Neuronal stem cell (in vitro differentiated cells): ENCODE measurements at regions not wholly inside any gene's neighbourhood (a gene's known extent, or its start where the extent isn't known, plus 50 kb on each side); places are given as distances from the start of the nearest gene placed in this dataset.

Source experiments
- DNase-seq: peaks from one replicate; pipeline ENCODE4 v3.0.0-alpha.2; 2013; ENCODE audit warnings: low spot score
- H2AFZ ChIP-seq: one replicate; pipeline ENCODE4 v1.6.1; 2013; ENCODE audit warnings: mild to moderate bottlenecking, low read length, inconsistent platforms
- H2AK5ac ChIP-seq: 2 replicates; pipeline ENCODE4 v1.6.1; 2013; ENCODE audit warnings: low read depth, mild to moderate bottlenecking, inconsistent platforms, low read length, moderate library complexity, mixed read lengths
- H2BK120ac ChIP-seq: 2 replicates; pipeline ENCODE4 v1.6.1; 2013; ENCODE audit warnings: low read depth, mild to moderate bottlenecking, inconsistent platforms, low read length, moderate library complexity, mixed read lengths
- H2BK12ac ChIP-seq: one replicate; pipeline ENCODE4 v1.6.1; 2013; ENCODE audit warnings: low read length, inconsistent platforms
- H2BK15ac ChIP-seq: 2 replicates; pipeline ENCODE4 v1.6.1; 2013; ENCODE audit warnings: mild to moderate bottlenecking, low read length, inconsistent platforms, mixed read lengths
- H2BK5ac ChIP-seq: one replicate; pipeline ENCODE4 v1.6.1; 2013; ENCODE audit warnings: inconsistent platforms, mild to moderate bottlenecking, low read length, moderate library complexity
- H3K14ac ChIP-seq: one replicate; pipeline ENCODE4 v1.6.1; 2013; ENCODE audit warnings: low read length, inconsistent platforms
- H3K18ac ChIP-seq: 2 replicates; pipeline ENCODE4 v1.6.1; 2013; ENCODE audit warnings: low read length, inconsistent platforms
- H3K23ac ChIP-seq: 2 replicates; pipeline ENCODE4 v1.6.1; 2013; ENCODE audit warnings: low read depth, mild to moderate bottlenecking, mixed read lengths, low read length, inconsistent platforms; ENCODE audit not compliant: poor library complexity
- H3K27ac ChIP-seq: replicated peaks from 3 replicates; pipeline ENCODE4 v1.5.1; 2013; ENCODE audit warnings: low read length, inconsistent platforms
- H3K27me3 ChIP-seq, 3 experiments: 2 replicates each; pipeline ENCODE4 v1.6.1; 2013; ENCODE audit warnings: low read length in 3 of 3, mild to moderate bottlenecking in 2 of 3, inconsistent platforms in 1 of 3, low read depth in 1 of 3, mixed read lengths in 1 of 3, moderate library complexity in 1 of 3; ENCODE audit not compliant: control insufficient read depth in 3 of 3, insufficient read depth in 3 of 3
- H3K36me3 ChIP-seq, 2 donors: replicated peaks in 1 of 2; 2 replicates each; pipeline ENCODE4 v1.6.1; 2013; ENCODE audit warnings: low read length in 2 of 2; ENCODE audit not compliant: control insufficient read depth in 2 of 2, insufficient read depth in 2 of 2
- H3K4ac ChIP-seq: 2 replicates; pipeline ENCODE4 v1.6.1; 2013; ENCODE audit warnings: inconsistent platforms, mild to moderate bottlenecking, low read length, moderate library complexity
- H3K4me1 ChIP-seq, 2 donors: 1 replicate in 1 of 2; 2 replicates in 1 of 2; pipeline ENCODE4 v1.6.1; 2013; ENCODE audit warnings: low read length in 2 of 2, low read depth in 1 of 2; ENCODE audit not compliant: control insufficient read depth in 2 of 2, insufficient read depth in 1 of 2
- H3K4me2 ChIP-seq: one replicate; pipeline ENCODE4 v1.6.1; 2013; ENCODE audit warnings: mild to moderate bottlenecking, low read length, inconsistent platforms; ENCODE audit not compliant: insufficient read depth, poor library complexity, severe bottlenecking
- H3K4me3 ChIP-seq, 2 donors: 2 replicates each; pipeline ENCODE4 v1.5.1; 2013; ENCODE audit warnings: low read length in 2 of 2, mild to moderate bottlenecking in 2 of 2, inconsistent platforms in 1 of 2, moderate library complexity in 1 of 2
- H3K79me1 ChIP-seq: one replicate; pipeline ENCODE4 v1.6.1; 2013; ENCODE audit warnings: low read depth, mild to moderate bottlenecking, inconsistent platforms, low read length, moderate library complexity
- H3K9ac ChIP-seq: one replicate; pipeline ENCODE4 v1.6.1; 2013; ENCODE audit warnings: mild to moderate bottlenecking, low read depth, low read length, inconsistent platforms; ENCODE audit not compliant: poor library complexity
- H3K9me3 ChIP-seq, 2 donors: replicated peaks in 1 of 2; 2 replicates each; pipeline versions ENCODE3 to v1.6.1; 2013; ENCODE audit warnings: low read length in 2 of 2, mild to moderate bottlenecking in 2 of 2, inconsistent platforms in 1 of 2, low read depth in 1 of 2, mixed read lengths in 1 of 2, moderate library complexity in 1 of 2; ENCODE audit not compliant: control insufficient read depth in 2 of 2, insufficient read depth in 1 of 2
- H4K8ac ChIP-seq: one replicate; pipeline ENCODE4 v1.6.1; 2013; ENCODE audit warnings: low read depth, mild to moderate bottlenecking, inconsistent platforms, low read length, moderate library complexity
- H4K91ac ChIP-seq: one replicate; pipeline ENCODE4 v1.6.1; 2013; ENCODE audit warnings: low read length, low read depth, mild to moderate bottlenecking, inconsistent platforms; ENCODE audit not compliant: poor library complexity
- WGBS, 2 donors: extraction: QIAGEN DNeasy Blood & Tissue Kit; methylation state at CpG; one replicate each; pipeline ENCODE4 v1.1.7; 2013; ENCODE audit warnings: missing lambda C conversion rate in 2 of 2, mixed read lengths in 1 of 2; ENCODE audit not compliant: insufficient read length in 2 of 2, insufficient replicate concordance in 1 of 2; ENCODE audit errors: extremely low coverage in 2 of 2; 5-methylcytosine and 5-hydroxymethylcytosine counted together

GRCh38 chr6:27121640-27122039 is 125.9 kb upstream of the PRSS16 start:
- Histone ChIP-seq H3K18ac (no peak overlapping the region), H4K8ac (no peak overlapping the region), H3K4ac (no peak overlapping the region), H2BK12ac (no peak overlapping the region), H3K14ac (no peak overlapping the region), H3K4me1 (no peaks in the 10 kb centered on the region), H3K4me2 (no peak overlapping the region), H2AFZ (no peak overlapping the region), H3K36me3 (no peaks in the 10 kb centered on the region), H3K9me3 (no peaks in the 10 kb centered on the region), H2BK120ac (no peak overlapping the region), H3K27ac (no peak overlapping the region), H2AK5ac (no peak overlapping the region), H3K9ac (no peak overlapping the region), H2BK15ac (no peak overlapping the region), H3K4me3 (no peak overlapping the region), H3K23ac (no peak overlapping the region), H2BK5ac (no peak overlapping the region), H3K79me1 (no peaks in the 10 kb centered on the region), H4K91ac (no peak overlapping the region), H3K27me3 (no peaks in the 10 kb centered on the region)
- WGBS, 2 donors: no CpG with 5 or more reads among the region's 2 CpGs
- DNase-seq: no peak

- H3K4me1 ChIP-seq: no peaks in the 10 kb centered on the region
- H2BK120ac ChIP-seq: no peak overlapping the region
- H3K14ac ChIP-seq: no peak overlapping the region
- no peaks in the 10 kb centered on the region for H3K36me3 ChIP-seq
- H2AFZ ChIP-seq: no peak overlapping the region
- no peak overlapping the region for H2BK15ac ChIP-seq
- H3K4me2 ChIP-seq: no peak overlapping the region
- H3K23ac ChIP-seq: no peak overlapping the region
- no peak overlapping the region for H3K27ac ChIP-seq
- H4K8ac ChIP-seq: no peak overlapping the region
- no peak overlapping the region for H3K4me3 ChIP-seq
- no peaks in the 10 kb centered on the region for H3K27me3 ChIP-seq
- H3K9me3 ChIP-seq: no peaks in the 10 kb centered on the region
- H3K79me1 ChIP-seq: no peaks in the 10 kb centered on the region
- H2BK5ac ChIP-seq: no peak overlapping the region
- H3K18ac ChIP-seq: no peak overlapping the region
- no CpG with 5 or more reads among the region's 4 CpGs for WGBS, 2 donors
- no peak overlapping the region for H2AK5ac ChIP-seq
- no peak overlapping the region for H3K9ac ChIP-seq
- no peak for DNase-seq
- H3K4ac ChIP-seq: no peak overlapping the region
- H2BK12ac ChIP-seq: no peak overlapping the region
- H4K91ac ChIP-seq: no peak overlapping the region
Measured at GRCh38 chr6:27124252-27124657, 123.2 kb upstream of the PRSS16 start.

GRCh38 chr6:27126046-27126814 is 121.3 kb upstream of the PRSS16 start:
- H2AFZ ChIP-seq: peak overlapping the region; percentile 86
- H3K4ac ChIP-seq: no peak overlapping the region
- H2BK12ac ChIP-seq: no peak overlapping the region
- H2BK15ac ChIP-seq: no peak overlapping the region
- no peak overlapping the region for H2BK5ac ChIP-seq
- no peak overlapping the region for H3K18ac ChIP-seq
- no peak overlapping the region for H3K23ac ChIP-seq
- no peaks in the 10 kb centered on the region for H3K9me3 ChIP-seq
- H3K9ac ChIP-seq: no peak overlapping the region
- no peak for DNase-seq
- no peak overlapping the region for H3K27ac ChIP-seq
- no peak overlapping the region for H3K14ac ChIP-seq
- no peak overlapping the region for H2AK5ac ChIP-seq
- no peaks in the 10 kb centered on the region for H3K27me3 ChIP-seq
- WGBS, 2 donors: no CpG with 5 or more reads among the region's 6 CpGs
- H3K4me1 ChIP-seq: no peaks in the 10 kb centered on the region
- H3K4me3 ChIP-seq: no peak overlapping the region
- no peak overlapping the region for H3K4me2 ChIP-seq
- no peak overlapping the region for H2BK120ac ChIP-seq
- no peak overlapping the region for H4K91ac ChIP-seq
- no peak overlapping the region for H4K8ac ChIP-seq
- no peaks in the 10 kb centered on the region for H3K36me3 ChIP-seq
- H3K79me1 ChIP-seq: no peaks in the 10 kb centered on the region

- Histone ChIP-seq H3K27me3 (no peaks in the 10 kb centered on the region), H2BK120ac (no peak overlapping the region), H4K91ac (no peak overlapping the region), H3K4me3 (peak overlapping the region in 1 of 2 donors; percentile 19), H3K23ac (no peak overlapping the region), H2BK5ac (no peak overlapping the region), H2AK5ac (no peak overlapping the region), H3K4ac (no peak overlapping the region), H2BK15ac (no peak overlapping the region), H3K14ac (no peak overlapping the region), H3K79me1 (no peaks in the 10 kb centered on the region), H3K4me2 (peak overlapping the region; percentile 52), H4K8ac (no peak overlapping the region), H3K18ac (no peak overlapping the region), H3K36me3 (no peaks in the 10 kb centered on the region), H3K9me3 (no peaks in the 10 kb centered on the region), H2AFZ (peak overlapping the region; percentile 86), H3K27ac (no peak overlapping the region), H3K4me1 (no peaks in the 10 kb centered on the region), H2BK12ac (no peak overlapping the region), H3K9ac (no peak overlapping the region)
- no CpG with 5 or more reads among the region's 23 CpGs for WGBS, 2 donors
- peak; percentile 82 for DNase-seq
Measured at GRCh38 chr6:27126815-27127537, 120.5 kb upstream of the PRSS16 start.
